ENCODE measurements at regions not wholly inside any gene's neighbourhood (a gene's known extent, or its start where the extent isn't known, plus 50 kb on each side); places are given as distances from the start of the nearest gene placed in this dataset.

DNA sequence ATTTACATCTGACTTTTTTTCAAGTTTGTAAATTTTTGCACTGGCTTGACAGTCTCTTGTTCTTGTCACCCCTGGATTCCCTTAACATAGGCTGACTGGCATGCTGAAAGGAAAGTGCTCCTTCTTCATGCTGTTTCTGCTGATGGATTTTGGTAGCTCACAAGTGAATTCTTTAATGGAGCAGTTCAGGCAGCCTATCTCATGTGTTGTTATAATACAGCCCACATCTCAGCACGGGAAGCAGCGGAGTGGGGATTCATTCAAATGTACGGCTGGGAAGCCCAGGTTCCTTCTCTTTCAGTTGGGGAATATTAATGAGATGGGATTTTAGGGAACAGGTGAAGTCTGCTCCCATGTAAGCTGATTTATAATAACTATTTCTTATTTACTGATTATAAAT is 142.8 kb downstream of the CD8B2 start:
- no peak for DNase-seq (ENCODE audit: low read depth)

DNA sequence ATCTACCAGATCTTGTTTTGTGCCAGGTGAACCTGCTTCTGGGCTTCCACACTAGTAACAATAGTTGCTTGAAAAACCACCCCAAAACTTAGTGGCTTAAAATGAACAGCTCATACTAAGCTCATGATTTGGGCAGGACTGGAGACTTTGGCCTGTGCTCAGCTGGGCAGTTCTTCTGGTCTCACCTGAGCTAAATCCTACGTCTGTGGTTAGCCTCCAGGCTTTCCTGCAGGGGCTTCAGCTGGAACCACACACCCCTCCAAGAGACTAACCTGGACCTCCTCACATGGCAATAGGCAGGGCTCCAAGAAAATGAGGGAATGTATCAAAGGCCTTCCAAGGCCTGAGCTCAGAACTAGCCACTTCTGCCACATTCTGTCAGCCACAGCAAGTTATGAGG is 144.1 kb downstream of the CD8B2 start:
- DNase-seq (ENCODE audit: low read depth) = no peak

DNA sequence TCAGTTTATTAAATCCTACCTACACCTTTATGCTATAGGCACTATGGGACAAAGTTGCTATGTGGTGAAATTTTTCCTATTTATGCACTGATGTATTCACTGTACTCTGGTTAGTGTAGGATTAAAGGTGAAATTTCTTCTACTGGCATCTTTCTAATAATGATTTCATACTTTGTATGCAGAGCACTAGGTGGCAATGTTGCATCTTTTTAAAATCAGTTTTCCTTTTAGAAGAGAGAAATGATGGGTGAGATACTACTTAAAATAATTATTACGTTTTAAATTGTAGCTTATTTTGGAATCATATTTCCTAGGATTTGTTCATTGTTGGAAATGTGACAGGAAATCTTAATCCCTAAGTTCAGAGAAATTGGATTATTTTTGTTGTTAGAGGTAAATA is 150.9 kb downstream of the CD8B2 start:
- DNase-seq (ENCODE audit: low read depth) = no peak

DNA sequence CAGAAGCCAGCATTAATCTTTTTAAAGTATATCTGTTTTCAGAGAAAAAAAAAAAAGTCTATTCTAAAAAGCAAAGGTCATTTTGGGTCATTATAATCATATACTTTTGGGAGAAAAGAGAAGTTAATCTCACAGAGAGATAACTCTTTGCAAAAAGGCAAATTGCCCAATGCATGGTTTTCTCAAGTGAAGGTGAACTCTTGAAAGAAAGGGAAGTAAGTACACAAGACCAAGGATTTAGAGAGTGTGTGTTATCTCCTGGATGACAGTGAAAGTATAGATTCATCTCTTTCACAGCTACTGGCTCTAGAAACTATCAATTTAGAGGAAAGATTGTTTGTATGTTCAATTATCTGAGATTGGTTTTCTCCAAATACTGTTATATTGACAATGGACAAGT is 151.4 kb downstream of the CD8B2 start:
- no peak for DNase-seq (ENCODE audit: low read depth)

DNA sequence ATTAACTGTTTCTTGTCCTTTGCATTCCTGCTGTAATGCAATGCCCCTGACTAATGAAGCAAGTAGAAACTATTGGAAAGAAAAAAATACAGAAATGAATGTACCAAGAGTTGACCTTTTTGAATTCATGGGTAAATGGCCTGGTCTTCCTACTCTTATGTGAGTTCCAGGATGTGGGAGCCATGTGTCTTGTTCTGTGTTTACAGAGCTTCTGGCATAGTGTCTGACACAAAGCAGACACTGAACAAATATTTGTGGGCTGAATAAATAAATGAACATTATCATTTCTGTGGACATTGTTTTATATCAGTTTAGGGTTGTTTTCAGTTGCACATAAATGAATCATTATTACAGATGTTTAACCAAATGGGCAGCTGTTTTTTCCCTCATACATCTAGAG is 155.5 kb downstream of the CD8B2 start:
- no peak for DNase-seq (ENCODE audit: low read depth)

DNA sequence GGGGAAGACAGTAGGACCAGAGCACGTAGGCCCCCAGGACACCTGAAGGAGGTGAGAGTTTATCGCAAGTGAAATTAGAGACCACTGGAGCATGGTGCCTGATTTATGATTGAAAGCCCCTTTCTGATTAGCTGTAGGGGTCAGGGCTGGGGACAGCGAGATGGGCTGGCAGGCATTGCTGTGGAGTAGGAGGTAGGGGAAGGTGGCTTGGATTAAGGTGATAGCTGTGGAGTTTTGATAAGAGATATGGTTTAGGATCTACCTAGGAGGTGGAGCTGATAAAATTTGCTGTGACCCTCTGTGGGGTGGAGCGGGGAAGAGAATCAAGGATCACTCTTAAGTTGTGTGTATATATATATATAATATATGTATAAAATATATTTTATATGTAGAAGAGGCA is 157.5 kb downstream of the CD8B2 start:
- DNase-seq (ENCODE audit: low read depth) = no peak

DNA sequence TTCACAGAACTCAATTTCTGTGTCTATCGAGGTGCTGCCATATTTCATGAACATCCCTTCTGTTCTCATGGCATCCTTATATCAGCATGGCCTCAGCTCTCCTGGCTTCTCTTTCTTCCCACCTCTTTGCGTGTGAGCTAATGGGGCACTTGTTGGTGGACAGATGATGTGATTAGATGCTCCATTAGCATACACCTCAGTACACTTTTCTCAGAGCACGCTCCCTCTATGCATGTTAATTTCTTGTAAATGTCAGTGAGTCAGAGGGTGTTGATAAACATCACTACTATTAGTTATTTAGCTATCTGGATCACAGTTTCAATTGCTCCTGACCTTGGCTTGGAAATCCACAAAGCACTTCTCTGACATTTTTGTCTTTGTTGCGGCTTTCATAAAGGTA is 159.4 kb downstream of the CD8B2 start:
- DNase-seq (ENCODE audit: low read depth) = no peak

DNA sequence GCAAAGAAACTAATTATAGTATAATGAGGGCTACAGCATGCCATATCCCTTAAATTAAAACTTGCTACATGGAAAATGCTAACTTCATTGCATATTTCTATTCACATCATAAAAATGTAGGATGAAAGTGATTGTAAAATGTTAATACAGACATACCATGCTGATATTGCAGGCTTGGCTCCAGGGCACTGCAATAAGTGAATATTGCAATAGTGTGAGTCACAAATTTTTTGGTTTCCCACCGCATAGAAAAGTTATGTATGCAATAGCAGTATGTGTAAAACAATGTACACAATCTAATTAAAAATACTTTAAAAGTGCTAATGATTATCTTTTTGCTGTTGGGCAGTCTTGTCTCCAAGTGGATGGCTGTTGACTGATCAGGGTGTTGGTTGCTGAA is 162.1 kb downstream of the CD8B2 start:
- DNase-seq (ENCODE audit: low read depth) = no peak

DNA sequence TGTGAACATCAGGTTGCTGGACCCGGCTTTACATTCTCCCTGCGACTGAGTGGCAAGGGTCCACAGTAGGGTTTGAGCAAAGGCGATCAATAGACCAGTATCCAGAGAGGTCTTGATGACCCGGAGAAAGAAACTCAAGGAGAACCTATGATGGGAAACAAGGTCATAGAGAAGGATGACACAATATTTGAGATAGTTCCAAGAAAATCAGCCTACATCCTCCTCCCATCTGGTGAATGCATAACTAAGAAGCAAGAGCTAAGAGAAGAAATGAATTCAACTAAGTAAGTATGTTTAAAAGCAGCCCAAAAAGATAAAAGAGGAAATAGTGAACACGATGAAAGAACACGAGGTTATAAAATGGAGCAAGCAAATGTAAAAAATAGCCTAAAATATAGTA is 166.3 kb downstream of the CD8B2 start:
- no peak for DNase-seq (ENCODE audit: low read depth)

DNA sequence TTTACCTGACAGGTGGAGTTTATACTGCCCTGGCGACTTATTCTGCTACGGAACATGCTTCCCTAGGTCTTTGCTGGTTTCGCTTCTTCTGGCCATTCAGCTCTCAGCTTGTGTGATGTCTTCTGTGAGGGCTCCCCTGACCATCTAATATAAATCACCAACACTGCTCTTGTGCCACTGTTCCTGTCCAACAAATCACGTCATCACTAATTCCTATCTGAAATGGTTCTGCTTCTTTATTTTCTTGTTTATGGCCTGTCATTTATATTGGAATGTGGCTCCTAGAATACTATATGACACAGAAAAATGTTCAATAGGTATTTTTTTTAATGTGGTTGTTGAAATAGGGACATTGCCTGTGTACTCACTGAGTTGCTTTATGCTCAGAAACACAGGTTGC is 171.5 kb downstream of the CD8B2 start:
- no peak for DNase-seq (ENCODE audit: low read depth)

DNA sequence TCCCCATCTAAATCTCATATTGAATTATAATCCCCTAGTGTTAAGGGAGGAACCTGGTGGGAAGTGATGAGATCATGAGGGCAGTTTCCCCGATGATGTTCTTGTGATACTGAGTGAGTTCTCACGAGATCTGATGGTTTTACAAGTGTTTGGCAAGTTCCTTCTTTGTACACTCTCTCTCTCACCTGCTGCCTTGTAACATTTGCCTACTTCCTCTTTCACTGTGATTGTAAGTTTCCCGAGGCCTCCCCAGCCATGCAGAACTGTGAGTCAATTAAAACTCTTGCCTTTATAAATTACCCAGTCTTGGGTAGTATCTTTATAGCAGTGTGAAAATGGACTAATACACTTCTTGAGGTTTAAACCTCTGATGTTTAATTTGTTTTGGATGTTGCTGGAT is 177.5 kb downstream of the CD8B2 start:
- no peak for DNase-seq (ENCODE audit: low read depth)

DNA sequence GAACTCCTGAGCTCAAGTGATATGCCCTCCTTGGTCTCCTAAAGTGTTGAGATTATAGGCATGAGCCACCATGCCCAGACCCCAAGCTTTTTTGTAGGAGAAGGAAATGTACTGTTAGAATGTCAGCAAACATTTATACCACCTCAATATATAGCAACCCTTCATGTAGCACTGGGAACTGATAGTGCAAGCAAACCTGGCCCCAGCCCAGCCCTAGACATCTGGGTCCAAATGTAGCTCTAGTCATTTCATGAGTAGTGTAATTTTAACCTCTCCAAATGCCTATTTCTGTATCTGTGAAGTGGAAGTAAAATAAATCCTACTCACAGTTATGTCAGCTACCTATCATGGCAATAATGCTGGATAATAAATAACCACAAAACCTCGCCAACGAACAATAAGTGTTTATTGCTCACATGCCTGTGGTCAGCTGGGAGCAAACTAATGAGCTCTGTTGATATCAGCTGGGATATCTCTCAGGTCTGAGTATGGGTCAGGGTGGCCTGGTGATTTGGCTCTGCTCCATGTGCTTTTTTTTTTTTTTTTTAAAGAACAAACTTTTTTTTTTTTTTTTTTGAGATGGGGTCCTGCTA is 180.4 kb downstream of the CD8B2 start:
- DNase-seq (ENCODE audit: low read depth) = no peak

DNA sequence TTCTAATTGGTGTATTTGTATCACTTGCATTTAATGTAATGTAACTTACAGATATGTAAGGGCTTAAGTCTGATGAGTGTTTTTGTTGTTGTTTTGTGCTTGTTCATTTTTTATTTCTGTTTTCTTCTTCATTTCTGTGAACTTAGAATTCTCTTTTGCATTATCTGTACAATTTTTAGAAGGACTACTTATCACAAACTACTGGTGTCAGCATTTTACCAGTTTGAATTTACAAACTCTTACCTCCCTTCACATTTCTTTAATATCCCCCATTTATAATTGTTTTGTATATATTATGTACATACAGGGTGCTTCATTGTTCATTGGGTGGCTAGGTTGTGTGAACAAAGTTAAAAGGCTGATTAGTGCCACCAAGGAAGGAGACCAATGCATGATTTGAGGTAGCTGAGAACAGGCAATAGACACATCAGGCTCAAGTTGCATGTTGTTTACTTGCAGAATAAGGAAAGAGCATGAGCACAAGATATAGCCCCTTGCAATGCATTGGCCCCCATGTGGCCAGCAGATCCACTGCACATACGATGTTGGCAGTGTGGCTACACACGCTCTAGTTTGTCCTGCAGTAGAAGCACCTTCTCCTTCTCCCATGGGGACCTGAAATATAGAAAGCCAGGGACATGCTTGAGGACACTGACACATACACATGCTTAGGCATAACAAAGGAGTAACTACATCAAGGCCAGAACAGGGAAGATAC is 198.2 kb downstream of the CD8B2 start:
- no peak for DNase-seq (ENCODE audit: low read depth)

DNA sequence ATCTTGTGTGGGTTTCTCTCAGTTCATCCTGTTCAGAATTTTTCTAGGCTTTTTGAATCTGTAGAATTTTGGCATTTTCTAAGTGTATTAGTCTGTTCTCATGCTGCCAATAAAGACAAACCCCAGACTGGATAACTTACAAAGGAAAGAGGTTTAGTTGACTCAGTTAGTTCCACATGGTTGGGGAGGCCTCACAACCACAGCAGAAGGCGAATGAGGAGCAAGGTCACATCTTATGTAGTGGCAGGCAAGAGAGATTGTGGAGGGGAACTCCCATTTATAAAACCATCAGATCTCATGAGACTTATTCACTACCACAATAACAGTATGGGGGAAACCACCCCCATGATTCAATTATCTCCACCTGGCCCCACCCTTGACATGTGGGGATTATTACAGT is 199.2 kb downstream of the ST6GAL2 start:
- DNase-seq (ENCODE audit: low read depth) = no peak

DNA sequence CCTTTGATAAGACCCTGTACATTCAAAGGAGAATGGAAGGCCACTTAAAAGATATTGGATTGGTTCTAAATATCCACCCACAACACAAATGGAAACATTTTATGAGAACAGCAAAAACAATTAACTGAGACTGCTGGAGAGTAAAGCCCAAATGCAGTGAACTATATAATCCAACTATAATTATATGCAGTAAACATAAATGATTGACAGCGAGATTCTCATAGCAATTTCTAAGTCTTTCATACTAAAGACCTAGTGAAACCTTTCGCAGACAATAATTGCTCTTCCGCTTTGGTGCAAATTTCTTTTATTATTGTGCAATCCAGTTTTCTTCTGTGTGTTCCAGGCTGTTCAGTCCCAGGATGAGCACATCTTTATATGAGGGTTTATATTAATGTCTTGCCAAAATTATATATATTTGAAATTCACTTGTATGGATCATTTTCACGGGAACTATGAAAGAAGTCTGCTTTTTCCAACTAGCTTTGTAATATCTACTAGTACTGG is 190.9 kb downstream of the ST6GAL2 start:
- DNase-seq (ENCODE audit: low read depth) = no peak

DNA sequence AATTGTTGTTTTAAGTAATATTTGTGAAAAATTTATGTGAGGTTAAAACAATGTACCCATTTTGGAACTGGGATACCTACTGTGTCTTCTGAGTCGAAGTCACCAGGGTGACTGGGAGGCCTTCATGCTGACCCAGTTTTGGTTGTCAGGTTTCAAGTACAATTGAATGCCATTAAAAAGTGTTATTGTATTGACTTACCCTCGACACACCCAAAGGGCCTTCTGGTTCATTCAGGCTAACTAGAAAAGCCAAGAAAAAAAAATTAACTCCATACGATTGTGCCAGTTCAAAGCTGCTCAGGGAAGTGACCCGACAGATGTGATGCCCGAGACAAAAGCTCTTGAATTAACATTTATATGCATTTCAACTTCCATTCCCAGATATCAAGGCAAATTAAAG is 190.0 kb downstream of the ST6GAL2 start:
- DNase-seq (ENCODE audit: low read depth) = no peak

DNA sequence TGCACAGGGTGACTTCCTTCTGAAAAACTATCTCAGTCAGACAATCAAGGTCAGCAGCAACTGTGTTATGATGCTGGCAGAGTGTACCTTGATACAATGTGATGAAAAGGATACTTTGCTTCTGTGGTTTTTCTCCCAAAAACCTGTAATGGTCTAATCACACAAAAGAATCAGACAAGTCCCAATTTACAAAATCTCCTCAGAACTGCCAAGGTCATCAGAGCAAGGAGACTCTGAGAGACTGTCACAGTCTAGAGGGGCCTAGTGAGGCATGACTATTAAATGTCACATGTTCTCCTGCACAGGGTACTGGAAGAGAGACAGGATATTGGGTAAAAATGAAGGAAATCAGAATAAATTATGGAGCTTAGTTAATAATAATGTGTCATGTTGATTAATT is 185.4 kb downstream of the ST6GAL2 start:
- no peak for DNase-seq (ENCODE audit: low read depth)

DNA sequence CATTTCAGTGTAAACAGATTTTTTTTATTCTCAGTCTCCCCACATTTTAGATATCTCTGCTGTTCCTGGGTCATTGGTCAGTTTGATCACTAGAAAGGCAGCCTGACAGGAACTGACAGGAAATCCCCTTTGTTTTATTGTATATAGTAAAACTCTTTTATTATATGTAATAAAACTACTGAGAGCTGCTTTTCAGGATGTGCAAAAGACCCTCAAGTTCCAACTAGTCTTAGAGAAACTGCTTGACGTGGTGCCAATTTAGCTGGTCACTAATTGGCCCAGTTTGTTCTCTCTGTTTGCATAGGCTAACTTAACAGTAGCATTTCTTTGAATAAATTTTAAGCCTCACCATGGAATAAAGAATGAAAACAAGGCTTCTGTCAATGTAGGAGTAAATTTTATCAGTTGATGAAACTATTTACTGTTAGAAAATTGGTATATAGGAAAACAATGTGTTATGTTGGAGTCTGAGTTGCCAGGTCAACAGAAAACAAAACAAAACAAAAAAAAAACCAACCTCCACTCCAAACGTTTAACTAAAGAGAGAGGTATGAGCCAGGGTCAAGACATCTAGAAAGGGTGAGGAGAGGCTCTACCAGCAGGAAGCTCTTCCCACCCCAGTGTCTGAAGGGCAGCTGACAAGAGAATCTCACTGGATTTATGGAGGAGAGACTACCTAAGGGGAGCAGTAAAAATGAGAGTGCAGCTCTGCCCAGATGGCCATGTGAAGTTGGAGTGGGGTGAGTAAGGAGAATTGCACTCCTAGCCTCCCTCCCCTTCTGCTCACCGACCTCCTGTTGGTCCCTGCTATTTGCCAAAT is 184.6 kb downstream of the ST6GAL2 start:
- no peak for DNase-seq (ENCODE audit: low read depth)

DNA sequence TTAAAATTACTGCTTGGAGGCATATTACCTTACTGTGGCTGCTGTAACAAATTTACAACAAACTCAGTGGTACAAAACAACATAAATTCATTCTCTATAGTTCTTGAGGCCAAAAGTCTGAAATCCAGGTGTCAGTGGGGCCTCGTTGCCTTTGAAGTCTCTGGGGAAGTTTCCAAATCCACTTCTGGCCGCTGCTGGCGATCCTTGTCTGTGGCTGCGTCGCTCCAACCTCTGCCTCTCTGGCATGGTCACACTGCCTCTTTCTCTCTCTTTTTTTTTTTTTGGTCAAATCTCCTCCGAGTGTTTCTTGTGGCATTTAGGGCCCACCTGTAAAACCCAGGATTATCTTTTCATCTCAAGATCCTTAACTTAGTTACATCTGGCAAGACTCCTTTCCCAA is 182.8 kb downstream of the ST6GAL2 start:
- no peak for DNase-seq (ENCODE audit: low read depth)

DNA sequence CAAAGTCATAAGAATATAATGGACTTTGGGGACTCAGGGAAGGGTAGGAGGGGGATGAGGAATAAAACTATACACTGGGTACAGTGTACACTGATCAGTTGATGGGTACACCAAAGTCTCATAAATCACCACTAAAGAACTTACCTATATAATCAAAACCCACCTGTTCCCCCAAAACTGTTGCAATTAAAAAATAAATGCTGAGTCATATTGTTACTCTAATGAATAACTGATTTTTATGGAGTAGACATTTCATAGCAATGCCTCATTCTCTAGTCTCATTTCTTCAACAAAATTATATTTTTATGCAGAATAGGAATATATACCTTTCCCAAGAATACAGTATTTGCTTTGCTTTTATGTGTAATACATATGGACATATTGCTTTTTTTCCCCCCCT is 181.2 kb downstream of the ST6GAL2 start:
- DNase-seq (ENCODE audit: low read depth) = no peak

DNA sequence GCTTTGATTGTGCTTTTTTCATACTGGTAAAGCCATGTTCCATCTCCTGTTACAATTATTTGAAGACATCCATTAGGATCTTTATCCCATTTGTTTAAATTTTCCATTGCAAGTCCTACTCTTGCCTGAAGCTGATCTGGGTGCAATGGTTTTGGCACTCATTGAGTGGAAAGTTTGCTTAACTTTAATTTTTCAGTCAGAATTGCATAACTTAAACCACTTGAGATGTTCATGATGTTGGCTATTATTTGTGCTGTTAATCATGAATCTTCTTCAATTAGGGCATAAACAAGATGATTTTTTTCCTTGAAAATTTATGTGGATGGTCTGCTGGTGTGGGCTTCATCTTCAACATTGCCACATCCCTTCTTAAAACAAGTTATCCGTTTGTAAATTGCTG is 180.1 kb downstream of the ST6GAL2 start:
- DNase-seq (ENCODE audit: low read depth) = no peak

DNA sequence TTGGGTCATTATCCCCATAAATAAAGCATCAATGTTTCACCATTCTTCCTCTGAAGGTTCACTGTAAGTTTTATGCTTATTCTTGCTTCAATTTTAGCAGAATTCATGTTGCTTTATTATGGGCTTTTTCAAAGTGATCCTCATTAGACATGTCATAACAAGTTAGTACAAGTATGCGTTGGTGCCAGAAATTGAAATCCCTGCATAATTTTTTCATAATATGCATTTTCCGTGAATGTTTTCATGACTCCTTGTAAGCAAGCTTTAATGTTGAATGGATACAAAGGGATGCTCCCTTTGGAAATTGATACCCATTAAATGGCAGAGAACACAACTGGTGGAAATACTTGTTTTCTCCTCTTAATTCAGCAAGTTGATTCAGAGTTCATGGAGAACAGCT is 179.7 kb downstream of the ST6GAL2 start:
- DNase-seq (ENCODE audit: low read depth) = no peak

DNA sequence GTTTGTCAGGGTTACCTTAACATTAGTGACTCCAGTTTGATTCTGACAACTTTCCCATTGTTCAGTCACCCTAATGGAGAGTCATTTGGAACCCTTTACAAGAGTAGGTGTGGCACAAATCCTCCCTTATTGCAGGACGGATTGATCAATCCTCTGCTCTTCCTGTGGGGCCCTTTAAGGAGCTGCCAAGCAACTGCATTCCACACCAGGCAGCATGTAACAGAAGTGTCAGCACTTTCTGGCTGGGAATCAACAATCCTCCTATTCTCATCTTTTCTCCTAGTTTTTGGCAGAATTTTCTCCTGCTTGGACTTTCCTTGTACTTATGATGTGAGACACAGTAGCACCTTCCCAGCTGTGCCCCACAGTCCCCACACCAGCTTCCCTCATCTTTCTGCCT is 177.8 kb downstream of the ST6GAL2 start:
- DNase-seq (ENCODE audit: low read depth) = no peak

Measured in stimulated activated CD8-positive, alpha-beta memory T cell treated with anti-CD3 and anti-CD28 coated beads, Interleukin-15, amount 100 ng/mL, for 1 hour (primary cell).